H1 (cell line): ENCODE measurements at regions not wholly inside any gene's neighbourhood (a gene's known extent, or its start where the extent isn't known, plus 50 kb on each side); places are given as distances from the start of the nearest gene placed in this dataset.

Experiments used
- CTCF ChIA-PET: fragments of 300-600 bp; sonication (Branson Sonifier 250); formaldehyde crosslinking; loops from one replicate; lab custom pipeline; 2021; ENCODE audit not compliant: partially characterized antibody; lab: Charles Lee
- POLR2A ChIA-PET: fragments of 300-600 bp; sonication (Branson Sonifier 250); formaldehyde crosslinking; loops from one replicate; lab custom pipeline; 2021; ENCODE audit warnings: inconsistent platforms; ENCODE audit not compliant: partially characterized antibody; lab: Charles Lee
- DNase-seq, 2 experiments: peaks; one replicate each; pipeline versions ENCODE4 v3.0.0 to v3.0.0-alpha.2; 2010 to 2022; ENCODE audit warnings: low spot score in 2 of 2, low read depth in 1 of 2, mixed read lengths in 1 of 2
- FAIRE-seq: peaks from 2 replicates; lab custom pipeline; 2011; peaks lifted over from hg19 to GRCh38; lab: Jason Lieb, UNC
- H2AFZ ChIP-seq: 2 replicates; pipeline ENCODE4 v1.8.1; 2012; ENCODE audit warnings: low read length, inconsistent platforms
- H2AK5ac ChIP-seq: 2 replicates; pipeline ENCODE4 v1.6.1; 2013; ENCODE audit warnings: low read depth, low read length
- H2BK120ac ChIP-seq: replicated peaks from 2 replicates; pipeline ENCODE3; 2013; ENCODE audit warnings: low read depth, low read length, inconsistent platforms
- H2BK12ac ChIP-seq: 2 replicates; pipeline ENCODE4 v1.6.1; 2013; ENCODE audit warnings: low read depth, low read length
- H2BK15ac ChIP-seq: 2 replicates; pipeline ENCODE4 v1.6.1; 2013; ENCODE audit warnings: low read length
- H2BK20ac ChIP-seq: 2 replicates; pipeline ENCODE4 v1.6.1; 2013; ENCODE audit warnings: low read length
- H2BK5ac ChIP-seq: 2 replicates; pipeline ENCODE4 v1.6.1; 2013; ENCODE audit warnings: low read depth, low read length
- H3K14ac ChIP-seq: 2 replicates; pipeline ENCODE4 v1.6.1; 2013; ENCODE audit warnings: inconsistent platforms; ENCODE audit not compliant: insufficient read length
- H3K18ac ChIP-seq: 2 replicates; pipeline ENCODE4 v1.6.1; 2013; ENCODE audit warnings: low read length; ENCODE audit errors: extremely low read depth
- H3K23ac ChIP-seq: 2 replicates; pipeline ENCODE4 v1.6.1; 2013; ENCODE audit warnings: inconsistent platforms; ENCODE audit not compliant: insufficient read length
- H3K23me2 ChIP-seq: 2 replicates; pipeline ENCODE4 v1.6.1; 2013; ENCODE audit warnings: low read depth, low read length
- H3K27ac ChIP-seq: 2 replicates; pipeline ENCODE4 v1.6.1; 2011; ENCODE audit warnings: low read depth, low read length, inconsistent platforms
- H3K27me3 ChIP-seq, 4 experiments: replicated peaks in 1 of 4; 1 replicate in 1 of 4; 2 replicates in 3 of 4; pipeline versions ENCODE4 v1.6.1 to v1.8.1; 2011 to 2013; ENCODE audit warnings: low read length in 3 of 4, mild to moderate bottlenecking in 3 of 4, inconsistent platforms in 2 of 4, mixed read lengths in 2 of 4, moderate library complexity in 1 of 4; ENCODE audit not compliant: control insufficient read depth in 3 of 4, insufficient read depth in 3 of 4; ENCODE audit errors: extremely low read depth in 1 of 4
- H3K36me3 ChIP-seq, 4 experiments: 2 replicates each; pipeline versions ENCODE4 v1.6.1 to v1.8.1; 2011 to 2013; ENCODE audit warnings: mild to moderate bottlenecking in 4 of 4, low read length in 3 of 4, moderate library complexity in 2 of 4, control low read depth in 1 of 4, inconsistent platforms in 1 of 4; ENCODE audit not compliant: insufficient read depth in 4 of 4, control insufficient read depth in 2 of 4
- H3K4ac ChIP-seq: replicated peaks from 2 replicates; pipeline ENCODE3; 2013; ENCODE audit warnings: low read length, low read depth, mixed read lengths, inconsistent platforms; ENCODE audit not compliant: insufficient read length
- H3K4me1 ChIP-seq, 4 experiments: replicated peaks in 1 of 4; 1 replicate in 1 of 4; 2 replicates in 3 of 4; pipeline versions ENCODE4 v1.6.1 to v1.8.1; 2011 to 2013; ENCODE audit warnings: low read length in 3 of 4, inconsistent platforms in 2 of 4, mixed read lengths in 1 of 4; ENCODE audit not compliant: insufficient read depth in 4 of 4, control insufficient read depth in 3 of 4
- H3K4me2 ChIP-seq, 2 experiments: 2 replicates each; pipeline versions ENCODE4 v1.6.1 to v1.8.1; 2011 to 2013; ENCODE audit warnings: low read depth in 2 of 2, low read length in 2 of 2, control low read depth in 1 of 2, inconsistent platforms in 1 of 2, mild to moderate bottlenecking in 1 of 2; ENCODE audit not compliant: insufficient read depth in 1 of 2
- H3K4me3 ChIP-seq, 4 experiments: fragments of 200-600, 300-600 bp in 1 of 4; sonication (generic), shearing (Covaris generic), sonication (Bioruptor Twin) in 1 of 4; 2 replicates each; pipeline versions ENCODE4 v1.5.1 to v1.8.1; 2011 to 2016; ENCODE audit warnings: low read length in 4 of 4, low read depth in 3 of 4, control low read depth in 2 of 4, inconsistent platforms in 2 of 4, mild to moderate bottlenecking in 2 of 4, mixed read lengths in 1 of 4, moderate library complexity in 1 of 4; ENCODE audit not compliant: insufficient read depth in 2 of 4; ENCODE audit errors: extremely low read depth in 1 of 4
- H3K56ac ChIP-seq: replicated peaks from 2 replicates; pipeline ENCODE3; 2013; ENCODE audit warnings: low read depth, mild to moderate bottlenecking, mixed read lengths, low read length, inconsistent platforms; ENCODE audit not compliant: insufficient read length
- H3K79me1 ChIP-seq: 2 replicates; pipeline ENCODE4 v1.6.1; 2013; ENCODE audit warnings: low read depth, low read length, control low read depth
- H3K79me2 ChIP-seq, 2 experiments: 2 replicates each; pipeline versions ENCODE4 v1.6.1 to v1.8.1; 2012 to 2013; ENCODE audit warnings: low read length in 2 of 2, mild to moderate bottlenecking in 2 of 2, inconsistent platforms in 1 of 2; ENCODE audit not compliant: insufficient read depth in 2 of 2, control insufficient read depth in 1 of 2
- H3K9ac ChIP-seq, 4 experiments: replicated peaks in 1 of 4; 1 replicate in 1 of 4; 2 replicates in 3 of 4; pipeline versions ENCODE4 v1.6.1 to v1.8.1; 2011 to 2013; ENCODE audit warnings: low read depth in 3 of 4, low read length in 3 of 4, control low read depth in 2 of 4, mild to moderate bottlenecking in 2 of 4, moderate library complexity in 2 of 4, inconsistent platforms in 1 of 4; ENCODE audit errors: extremely low read depth in 1 of 4
- H3K9me3 ChIP-seq, 2 experiments: 2 replicates each; pipeline versions ENCODE4 v1.6.1 to v1.8.1; 2012 to 2013; ENCODE audit warnings: mild to moderate bottlenecking in 2 of 2, moderate library complexity in 2 of 2, control low read depth in 1 of 2, inconsistent platforms in 1 of 2, low read depth in 1 of 2, low read length in 1 of 2, mixed read lengths in 1 of 2; ENCODE audit not compliant: insufficient read depth in 2 of 2
- H4K20me1 ChIP-seq, 2 experiments: replicated peaks in 1 of 2; 2 replicates each; pipeline versions ENCODE3 to v1.8.1; 2011 to 2013; ENCODE audit warnings: inconsistent platforms in 2 of 2, low read length in 2 of 2, mild to moderate bottlenecking in 1 of 2; ENCODE audit not compliant: insufficient read depth in 2 of 2, control insufficient read depth in 1 of 2
- H4K5ac ChIP-seq: 2 replicates; pipeline ENCODE4 v1.6.1; 2013; ENCODE audit warnings: low read length, low read depth, mixed read lengths, inconsistent platforms; ENCODE audit not compliant: insufficient read length
- H4K8ac ChIP-seq: 2 replicates; pipeline ENCODE4 v1.8.0; 2013; ENCODE audit warnings: mild to moderate bottlenecking, moderate library complexity, low read length, inconsistent platforms; ENCODE audit not compliant: insufficient read depth; ENCODE audit errors: extremely low read depth
- H4K91ac ChIP-seq: replicated peaks from 2 replicates; pipeline ENCODE3; 2013; ENCODE audit warnings: low read length, mixed read lengths, inconsistent platforms; ENCODE audit not compliant: insufficient read length
- EP300 ChIP-seq, 2 experiments: IDR thresholded peaks; 1 replicate in 1 of 2; 2 replicates in 1 of 2; pipeline ENCODE4 v1.6.1; 2011 to 2012; ENCODE audit warnings: low read depth in 2 of 2, low read length in 2 of 2, mild to moderate bottlenecking in 2 of 2, borderline replicate concordance in 1 of 2, inconsistent platforms in 1 of 2, moderate library complexity in 1 of 2
- JUND ChIP-seq: IDR thresholded peaks from 2 replicates; pipeline ENCODE4 v1.6.1; 2011; ENCODE audit warnings: mild to moderate bottlenecking, improper control_type of control experiment, low read length
- NANOG ChIP-seq: IDR thresholded peaks from 2 replicates; pipeline ENCODE4 v1.6.1; 2011; ENCODE audit warnings: low read length, low read depth, mild to moderate bottlenecking, inconsistent platforms; ENCODE audit not compliant: insufficient read depth, poor library complexity, severe bottlenecking
- RBBP5 ChIP-seq: IDR thresholded peaks from 2 replicates; pipeline ENCODE4 v1.7.1; 2012; ENCODE audit warnings: low read depth, mild to moderate bottlenecking, inconsistent platforms, low read length, moderate library complexity, borderline replicate concordance
- RFX5 ChIP-seq: IDR thresholded peaks from 2 replicates; pipeline ENCODE4 v1.6.1; 2011; ENCODE audit warnings: low read depth, low read length, improper control_type of control experiment, borderline replicate concordance
- TEAD4 ChIP-seq: IDR thresholded peaks from 2 replicates; pipeline ENCODE4 v1.6.1; 2012; ENCODE audit warnings: low read depth, low read length, inconsistent platforms, mixed read lengths
- WGBS, 2 experiments: shearing (Covaris generic) in 1 of 2; methylation state at CpG; one replicate each; pipeline versions ENCODE4 v1.1.6 to v1.1.7; 2013 to 2015; ENCODE audit warnings: low lambda C conversion rate in 2 of 2, mixed read lengths in 2 of 2, inconsistent platforms in 1 of 2, low coverage in 1 of 2, missing lambda C conversion rate in 1 of 2; ENCODE audit not compliant: insufficient replicate concordance in 2 of 2, insufficient coverage in 1 of 2, insufficient read length in 1 of 2; ENCODE audit errors: extremely low coverage in 1 of 2, missing lambda C conversion rate in 1 of 2; 5-methylcytosine and 5-hydroxymethylcytosine counted together

DNA sequence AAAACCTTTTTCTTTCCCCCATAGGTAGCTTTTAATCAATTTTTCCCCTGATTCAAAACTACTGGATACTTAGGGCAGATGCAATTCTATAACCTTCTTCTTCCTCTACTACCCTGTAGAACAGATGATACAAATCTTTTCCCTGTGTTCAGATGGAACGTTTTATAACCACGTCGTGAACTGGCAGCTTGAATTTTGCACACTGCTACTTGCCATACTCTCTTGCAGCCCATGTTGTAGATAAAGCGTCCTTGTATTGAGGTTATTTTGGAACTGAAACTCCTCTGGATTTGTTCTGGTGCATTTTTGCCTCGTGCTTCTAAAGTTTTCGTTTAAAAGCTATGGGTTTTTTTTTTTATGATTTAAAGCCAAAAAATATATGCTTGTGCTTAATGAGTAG is 440.2 kb downstream of the RFPL4B start:
- H3K4ac ChIP-seq: no peak overlapping the region
- WGBS, 2 experiments: 87% methylated on average over 6 of the region's 6 CpGs; no CpG with 5 or more reads in 1 of the 2 experiments

More for the DNA sequence above, 440.2 kb downstream of the RFPL4B start:
- H4K20me1 ChIP-seq: no peaks in the 10 kb centered on the region
- no peak overlapping the region for H3K4me3 ChIP-seq
- no peak overlapping the region for H4K91ac ChIP-seq
- H3K9me3 ChIP-seq: no peaks in the 10 kb centered on the region
- FAIRE-seq (no peak), DNase-seq (no peak)
- H3K27ac ChIP-seq: no peak overlapping the region
- H3K23me2 ChIP-seq: no peaks in the 10 kb centered on the region
- H3K14ac ChIP-seq: no peak overlapping the region
- ChIA-PET CTCF (interaction anchor here (0.7 kb wide), 1 partner anchor 9 kb away, joined by 3 read pairs; no protein-coding TSS in a partner anchor), POLR2A (interaction anchor here (1.1 kb wide), 1 partner anchor 21 kb away, joined by 3 read pairs; no protein-coding TSS in a partner anchor)
- TF ChIP-seq RFX5 (no peak), JUND (no peak), NANOG (no peak), TEAD4 (no peak), RBBP5 (no peak), EP300 (IDR thresholded peaks at IDR 0.05; ENCODE audit: borderline replicate concordance in 1 of 2, low read depth in 2 of 2, low read length in 2 of 2) (no peak)
- no peak overlapping the region for H2BK12ac ChIP-seq
- H2AFZ ChIP-seq: no peak overlapping the region
- no peak overlapping the region for H3K23ac ChIP-seq
- H3K36me3 ChIP-seq: no peaks in the 10 kb centered on the region
- H3K79me1 ChIP-seq: no peaks in the 10 kb centered on the region
- H3K18ac ChIP-seq: no peak overlapping the region
- H3K4me2 ChIP-seq: no peak overlapping the region
- H2BK5ac ChIP-seq: no peak overlapping the region
- H3K56ac ChIP-seq: no peak overlapping the region
- no peak overlapping the region for H4K8ac ChIP-seq
- H3K4me1 ChIP-seq: peaks cover 0 to 2% (median 0%) of the 10 kb centered on the region in 4 experiments; a peak in 1 of 7 replicates
- H2AK5ac ChIP-seq: no peak overlapping the region
- H2BK120ac ChIP-seq: no peak overlapping the region
- H2BK20ac ChIP-seq: no peak overlapping the region
- no peak overlapping the region for H3K9ac ChIP-seq
- H4K5ac ChIP-seq: no peak overlapping the region
- H3K27me3 ChIP-seq: no peaks in the 10 kb centered on the region
- H2BK15ac ChIP-seq: no peak overlapping the region
- H3K79me2 ChIP-seq: no peaks in the 10 kb centered on the region
